ENCODE measurements at regions not wholly inside any gene's neighbourhood (a gene's known extent, or its start where the extent isn't known, plus 50 kb on each side); places are given as distances from the start of the nearest gene placed in this dataset.

- H3K9me1 ChIP-seq (ENCODE audit: control insufficient read depth, insufficient read depth, low read length) = no peaks in the 10 kb centered on the region
- intact Hi-C loops (cut with micrococcal nuclease) (no loop called here), in situ Hi-C loops (cut with MboI) (no loop called here)
- CTCF ChIA-PET (ENCODE audit: low intra/inter-chr PET ratio) = no interaction called here
- peaks cover 6 to 49% of the 10 kb centered on the region in 2 experiments; a peak in 3 of 5 replicates for H3K27me3 ChIP-seq (ENCODE audit: control insufficient read depth in 2 of 2, insufficient read depth in 2 of 2, low read length in 2 of 2)
- no peaks in the 10 kb centered on the region for H3K36me3 ChIP-seq (ENCODE audit: control insufficient read depth, insufficient read depth, low read length)
- BruUV-seq (replicated peaks) = no TSS peak
- H2AFZ ChIP-seq (ENCODE audit: low read depth, low read length) = no peak overlapping the region
- no peak overlapping the region for H3K4me2 ChIP-seq (ENCODE audit: insufficient read depth, low read length)
- under 1% methylated on average over 14 of the region's 16 CpGs for WGBS (ENCODE audit: insufficient coverage, low coverage, missing lambda C conversion rate)
- ATAC-seq = no peak
- H3K9ac ChIP-seq (ENCODE audit: insufficient read depth in 1 of 2, low read depth in 2 of 2, low read length in 2 of 2) = no peak overlapping the region
- POLR2A ChIA-PET = no interaction called here
- H3K4me1 ChIP-seq (replicated peaks in 1 of 2; ENCODE audit: control insufficient read depth in 2 of 2, insufficient read depth in 2 of 2, low read length in 2 of 2) = no peaks in the 10 kb centered on the region
- FAIRE-seq = no peak
- no peak for DNase-seq (ENCODE audit: extremely low read depth in 1 of 4, low spot score in 3 of 4)
- TF ChIP-seq XRCC3 (IDR thresholded peaks at IDR 0.05) (no peak), CREB3L1 (IDR thresholded peaks at IDR 0.05; ENCODE audit: borderline replicate concordance, low read depth) (no peak), MAFF (IDR thresholded peaks at IDR 0.05; ENCODE audit: low read length) (no peak), KLF1 (tag; IDR thresholded peaks at IDR 0.05) (no peak), KDM4B (IDR thresholded peaks at IDR 0.05; ENCODE audit: borderline replicate concordance in 2 of 2, low read depth in 1 of 2) (no peak), ZBTB49 (CRISPR knock-in tag; IDR thresholded peaks at IDR 0.05; ENCODE audit: borderline replicate concordance) (no peak), PKNOX1 (IDR thresholded peaks at IDR 0.05) (no peak), LARP7 (IDR thresholded peaks at IDR 0.05) (no peak), ZNF347 (CRISPR knock-in tag; IDR thresholded peaks at IDR 0.05; ENCODE audit: low read depth) (no peak), THRB (CRISPR knock-in tag; conservative IDR thresholded peaks at IDR 0.05) (no peak), ZNF316 (IDR thresholded peaks at IDR 0.05) (no peak), ELK1 (CRISPR knock-in tag; IDR thresholded peaks at IDR 0.05) (no peak)
- H3K9me3 ChIP-seq (replicated peaks; ENCODE audit: control insufficient read depth, insufficient read depth, low read depth, low read length) = no peaks in the 10 kb centered on the region
- H3K27ac ChIP-seq (ENCODE audit: extremely low read depth, low read depth, low read length) = no peak overlapping the region
- no peaks in the 10 kb centered on the region for H3K79me2 ChIP-seq (ENCODE audit: control insufficient read depth, insufficient read depth, low read length)
- no peaks in the 10 kb centered on the region; the same call in 1 of the 2 replicates for H4K20me1 ChIP-seq (replicated peaks; ENCODE audit: control insufficient read depth, insufficient read depth, low read length)
- H3K4me3 ChIP-seq = no peak overlapping the region
These were observed 257.7 kb upstream of the IRX1 start for GRCh38 chr5:3337812-3338541.
